WTC11 (cell line): ENCODE measurements at regions not wholly inside any gene's neighbourhood (a gene's known extent, or its start where the extent isn't known, plus 50 kb on each side); places are given as distances from the start of the nearest gene placed in this dataset.

Experiments
- ATAC-seq: fragments of 200-7000 bp; cut with Tn5 transposase; 2 replicates; pipeline ENCODE4 v1.10.0; 2021; ENCODE audit warnings: mild to moderate bottlenecking, moderate library complexity
- CTCF ChIA-PET: fragments of 300-600 bp; sonication (Branson Sonifier 250); formaldehyde crosslinking; loops from one replicate; lab custom pipeline; 2021; ENCODE audit warnings: antibody characterized with exemption; lab: Charles Lee
- POLR2A ChIA-PET: fragments of 350-600 bp; sonication (Branson Sonifier 250); formaldehyde crosslinking; loops from one replicate; lab custom pipeline; 2021; ENCODE audit warnings: antibody characterized with exemption; lab: Charles Lee
- DNase-seq: peaks from one replicate; pipeline ENCODE4 v3.0.0; 2021; ENCODE audit warnings: low spot score
- H3K27ac Mint-ChIP-seq: 2 replicates; pipeline ENCODE4 v1.8.0; 2021; ENCODE audit warnings: mixed read lengths
- H3K27me3 Mint-ChIP-seq: 2 replicates; pipeline ENCODE4 v1.8.0; 2021; ENCODE audit warnings: low read depth, mild to moderate bottlenecking, moderate library complexity, mixed read lengths
- H3K36me3 Mint-ChIP-seq: 2 replicates; pipeline ENCODE4 v1.8.0; 2021; ENCODE audit warnings: mixed read lengths
- H3K4me1 Mint-ChIP-seq: 2 replicates; pipeline ENCODE4 v1.8.0; 2022; ENCODE audit warnings: mixed read lengths
- H3K4me3 Mint-ChIP-seq: 2 replicates; pipeline ENCODE4 v1.8.0; 2021; ENCODE audit warnings: mild to moderate bottlenecking, moderate library complexity, mixed read lengths
- H3K9me3 Mint-ChIP-seq: 2 replicates; pipeline ENCODE4 v1.8.0; 2021; ENCODE audit warnings: mixed read lengths
- AFF4 ChIP-seq: sonication (generic); formaldehyde crosslinking; IDR thresholded peaks from 2 replicates; pipeline ENCODE4 v1.8.1; 2023; ENCODE audit warnings: mild to moderate bottlenecking, missing genetic modification reagents, borderline replicate concordance
- AR ChIP-seq: fragments of 250-450 bp; sonication (Bioruptor Pico); IDR thresholded peaks from 2 replicates; pipeline ENCODE4 v1.9.0; 2021; ENCODE audit warnings: mild to moderate bottlenecking
- ETV6 ChIP-seq: sonication (generic); formaldehyde crosslinking; IDR thresholded peaks from 2 replicates; pipeline ENCODE4 v1.8.1; 2022; ENCODE audit warnings: mild to moderate bottlenecking, missing genetic modification reagents
- GTF2I ChIP-seq: fragments of 250-450 bp; sonication (Bioruptor Pico); conservative IDR thresholded peaks from 2 replicates; pipeline ENCODE4 v1.4.0; 2021; ENCODE audit warnings: mild to moderate bottlenecking
- IRF1 ChIP-seq: sonication (generic); formaldehyde crosslinking; IDR thresholded peaks from 2 replicates; pipeline ENCODE4 v1.8.0; 2023; ENCODE audit warnings: missing genetic modification reagents
- MYBL2 ChIP-seq: sonication (generic); formaldehyde crosslinking; IDR thresholded peaks from 2 replicates; pipeline ENCODE4 v1.8.1; 2023; ENCODE audit warnings: mild to moderate bottlenecking, moderate library complexity, missing genetic modification reagents
- OVOL2 ChIP-seq: fragments of 250-450 bp; sonication (Bioruptor Pico); IDR thresholded peaks from 2 replicates; pipeline ENCODE4 v1.9.0; 2021; ENCODE audit warnings: mild to moderate bottlenecking, borderline replicate concordance
- PRDM15 ChIP-seq: sonication (generic); formaldehyde crosslinking; IDR thresholded peaks from 2 replicates; pipeline ENCODE4 v1.8.0; 2022; ENCODE audit warnings: missing genetic modification reagents
- PREB ChIP-seq: sonication (generic); formaldehyde crosslinking; IDR thresholded peaks from 2 replicates; pipeline ENCODE4 v1.8.1; 2022; ENCODE audit warnings: mild to moderate bottlenecking, missing genetic modification reagents, moderate library complexity, borderline replicate concordance
- SOX15 ChIP-seq: fragments of 250-450 bp; sonication (Bioruptor Pico); IDR thresholded peaks from 2 replicates; pipeline ENCODE4 v1.9.0; 2021; ENCODE audit warnings: mild to moderate bottlenecking
- TEAD4 ChIP-seq: sonication (generic); formaldehyde crosslinking; IDR thresholded peaks from 2 replicates; pipeline ENCODE4 v1.8.0; 2022; ENCODE audit warnings: mild to moderate bottlenecking, missing genetic modification reagents
- USF1 ChIP-seq: sonication (generic); formaldehyde crosslinking; IDR thresholded peaks from 2 replicates; pipeline ENCODE4 v1.8.0; 2022; ENCODE audit warnings: mild to moderate bottlenecking, missing genetic modification reagents
- ZBTB21 ChIP-seq: sonication (generic); formaldehyde crosslinking; IDR thresholded peaks from 2 replicates; pipeline ENCODE4 v1.8.1; 2023; ENCODE audit warnings: mild to moderate bottlenecking, missing genetic modification reagents, borderline replicate concordance
- ZBTB43 ChIP-seq: sonication (generic); formaldehyde crosslinking; IDR thresholded peaks from 2 replicates; pipeline ENCODE4 v1.8.1; 2023; ENCODE audit warnings: mild to moderate bottlenecking, missing genetic modification reagents
- ZNF138 ChIP-seq: sonication (generic); formaldehyde crosslinking; conservative IDR thresholded peaks from 2 replicates; pipeline ENCODE4 v1.8.1; 2022; ENCODE audit warnings: mild to moderate bottlenecking, moderate library complexity, missing genetic modification reagents
- ZNF263 ChIP-seq: sonication (generic); formaldehyde crosslinking; IDR thresholded peaks from 2 replicates; pipeline ENCODE4 v1.8.1; 2022; ENCODE audit warnings: low read depth, mild to moderate bottlenecking, moderate library complexity, missing genetic modification reagents
- ZNF281 ChIP-seq: sonication (generic); formaldehyde crosslinking; IDR thresholded peaks from 2 replicates; pipeline ENCODE4 v1.8.0; 2023; ENCODE audit warnings: mild to moderate bottlenecking, missing genetic modification reagents
- ZNF317 ChIP-seq: sonication (generic); formaldehyde crosslinking; IDR thresholded peaks from 2 replicates; pipeline ENCODE4 v1.8.1; 2023; ENCODE audit warnings: low read depth, mild to moderate bottlenecking, moderate library complexity, missing genetic modification reagents, borderline replicate concordance

GRCh38 chr13:104577071-104577815 lies 1511.0 kb upstream of the SLC10A2 start:
- CTCF ChIA-PET, result no interaction called here
- H3K27me3 Mint-ChIP-seq, result no peaks in the 10 kb centered on the region
- DNase-seq, result no peak
- peaks cover 14% of the 10 kb centered on the region for H3K9me3 Mint-ChIP-seq
- H3K27ac Mint-ChIP-seq, result no peak overlapping the region
- H3K4me3 Mint-ChIP-seq, result no peak overlapping the region
- POLR2A ChIA-PET, result no interaction called here
- no peak for ATAC-seq
- no peaks in the 10 kb centered on the region for H3K36me3 Mint-ChIP-seq
- H3K4me1 Mint-ChIP-seq, result no peaks in the 10 kb centered on the region
- TF ChIP-seq ZNF263 (CRISPR knock-in tag) (no peak), AR (no peak), PREB (CRISPR knock-in tag) (no peak), ZNF317 (no peak), USF1 (CRISPR knock-in tag) (no peak), ZNF281 (CRISPR knock-in tag) (no peak), ETV6 (CRISPR knock-in tag) (no peak), PRDM15 (no peak), ZBTB21 (CRISPR knock-in tag) (no peak), IRF1 (CRISPR knock-in tag) (no peak), AFF4 (CRISPR knock-in tag) (no peak), SOX15 (CRISPR knock-in tag) (no peak), GTF2I (CRISPR knock-in tag) (no peak), TEAD4 (CRISPR knock-in tag) (no peak), ZNF138 (no peak), ZBTB43 (CRISPR knock-in tag) (no peak), MYBL2 (no peak), OVOL2 (CRISPR knock-in tag) (no peak)
